M059J (cell line): ENCODE measurements at regions not wholly inside any gene's neighbourhood (a gene's known extent, or its start where the extent isn't known, plus 50 kb on each side); places are given as distances from the start of the nearest gene placed in this dataset.
"Not testable (repeated sequence)": the region's sequence is repeated elsewhere in the genome, so short reads cannot be mapped to it uniquely, and the experiment has no call there.

Experiments used
- DNase-seq: peaks from one replicate; pipeline ENCODE4 v3.0.0-alpha.2; 2012; ENCODE audit warnings: low read depth

- no peak for DNase-seq
Observed at GRCh38 chr1:102365071-102365470, 368.3 kb upstream of the OLFM3 start.

- DNase-seq = no peak
Observed at GRCh38 chr1:102336602-102337001, 339.9 kb upstream of the OLFM3 start.

GRCh38 chr1:102318104-102318806 is 321.5 kb upstream of the OLFM3 start:
- no peak for DNase-seq

GRCh38 chr1:102315096-102315495 is 318.4 kb upstream of the OLFM3 start:
- no peak for DNase-seq

GRCh38 chr1:102296116-102296515 is 299.4 kb upstream of the OLFM3 start:
- DNase-seq = no peak

GRCh38 chr1:102282955-102283354 is 286.2 kb upstream of the OLFM3 start:
- no peak for DNase-seq

DNA sequence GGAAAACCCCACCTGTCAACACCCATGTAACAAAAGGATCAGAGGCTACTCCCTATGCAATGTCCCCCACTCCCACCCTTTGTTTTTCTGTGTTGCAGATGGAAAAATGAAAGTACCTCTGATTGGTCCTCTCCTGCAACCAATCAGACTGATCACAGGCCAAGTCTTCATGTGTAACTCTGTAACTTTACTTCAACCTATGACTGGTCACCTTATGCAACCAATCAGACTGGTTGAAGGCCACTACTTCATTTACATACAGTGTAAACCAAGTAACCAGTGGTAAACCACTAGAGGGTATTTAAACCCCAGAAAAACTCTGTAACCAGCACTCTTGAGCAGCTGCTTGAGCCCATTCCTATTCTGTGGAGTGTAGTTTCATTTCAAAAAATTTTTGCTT is 266.3 kb upstream of the OLFM3 start:
- DNase-seq = no peak

- DNase-seq = no peak
Observed at GRCh38 chr1:102252731-102253505, 256.2 kb upstream of the OLFM3 start.

- DNase-seq = no peak
Observed at GRCh38 chr1:102241431-102242338, 245.0 kb upstream of the OLFM3 start.

DNA sequence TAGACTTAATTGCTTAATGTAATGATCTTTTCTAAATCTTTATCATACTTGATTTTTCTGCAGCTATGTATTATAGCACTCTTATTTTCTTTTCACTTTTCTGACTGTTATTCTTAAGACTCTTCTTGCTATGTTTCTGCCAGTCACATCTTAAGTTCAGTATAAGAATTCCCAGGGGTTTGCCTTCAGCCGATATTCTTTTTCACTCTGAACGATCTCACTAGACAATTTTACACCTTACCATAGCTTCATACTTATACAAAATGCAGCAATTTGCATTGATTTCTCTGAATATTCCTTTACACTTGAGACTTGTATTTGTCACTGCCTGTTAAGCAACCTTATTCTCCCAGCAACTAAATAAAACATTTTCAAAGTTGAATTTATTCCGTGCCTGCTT is 242.5 kb upstream of the OLFM3 start:
- DNase-seq = no peak

DNA sequence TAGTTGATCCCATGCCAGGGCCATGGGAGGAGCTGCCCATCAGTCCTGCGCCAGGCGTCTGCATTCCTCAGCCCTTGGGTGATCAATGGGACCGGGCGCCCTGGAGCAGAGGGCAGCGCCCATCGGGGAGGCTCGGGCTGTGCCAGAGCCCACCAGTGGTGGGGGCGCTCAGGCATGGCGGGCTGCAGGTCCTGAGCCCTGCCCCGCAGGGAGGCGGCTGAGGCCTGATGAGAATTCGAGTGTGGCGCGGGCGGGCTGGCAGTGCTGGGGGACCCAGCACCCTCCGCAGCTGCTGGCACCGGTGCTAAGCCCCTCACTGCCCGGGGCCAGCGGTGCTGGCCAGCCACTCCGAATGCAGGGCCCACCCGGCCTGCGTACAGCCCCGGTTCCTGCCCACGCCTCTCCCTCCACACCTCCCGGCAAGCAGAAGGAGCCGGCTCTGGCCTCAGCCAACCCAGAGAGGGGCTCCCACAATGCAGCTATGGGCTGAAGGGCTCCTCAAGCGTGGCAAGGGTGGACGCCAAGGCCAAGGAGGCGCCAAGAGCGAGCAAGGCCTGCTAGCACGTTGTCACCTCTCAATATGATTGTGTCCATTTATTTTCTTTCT is 238.1 kb upstream of the OLFM3 start:
- DNase-seq = no peak

GRCh38 chr1:102219463-102219862 is 222.7 kb upstream of the OLFM3 start:
- DNase-seq = no peak

DNA sequence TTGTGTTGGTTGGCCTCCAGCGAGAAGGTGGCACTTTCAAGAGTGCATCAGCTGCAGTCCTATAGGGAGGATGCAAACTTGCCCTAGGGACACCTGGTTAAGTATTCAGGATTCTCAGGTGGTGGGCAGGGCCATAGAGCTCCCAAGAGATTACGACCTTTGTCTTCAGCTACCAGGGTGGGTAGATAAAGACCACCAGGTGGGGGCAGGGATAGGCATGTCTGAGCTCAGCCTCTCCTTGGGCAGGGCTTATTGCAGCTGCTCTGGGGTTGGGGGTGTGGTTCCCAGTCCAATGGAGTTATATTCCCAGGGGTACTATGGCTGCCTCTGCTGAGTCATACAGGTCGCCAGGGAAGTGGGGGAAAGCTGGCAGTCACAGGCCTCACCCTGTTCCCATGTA is 214.2 kb upstream of the OLFM3 start:
- DNase-seq = not testable (repeated sequence)

DNA sequence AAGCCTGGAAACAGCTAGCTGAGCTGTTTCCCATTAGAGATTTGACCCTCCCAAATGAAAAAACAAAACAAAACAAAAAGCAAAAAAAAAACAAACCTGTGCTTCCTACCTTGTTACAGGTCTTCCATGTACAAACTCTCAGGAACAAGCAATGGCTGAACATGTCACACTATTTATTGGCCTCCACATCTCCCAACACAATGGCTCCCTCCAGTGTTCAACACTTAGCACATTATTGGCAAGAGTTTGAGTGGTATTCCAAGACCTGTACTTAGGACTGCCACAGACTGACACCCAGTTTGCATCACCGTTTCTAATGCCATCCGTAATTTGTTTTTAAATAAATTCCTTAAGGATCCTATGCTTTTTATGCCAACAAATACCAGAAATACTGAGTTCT is 195.0 kb upstream of the OLFM3 start:
- DNase-seq = peak; percentile 12

DNA sequence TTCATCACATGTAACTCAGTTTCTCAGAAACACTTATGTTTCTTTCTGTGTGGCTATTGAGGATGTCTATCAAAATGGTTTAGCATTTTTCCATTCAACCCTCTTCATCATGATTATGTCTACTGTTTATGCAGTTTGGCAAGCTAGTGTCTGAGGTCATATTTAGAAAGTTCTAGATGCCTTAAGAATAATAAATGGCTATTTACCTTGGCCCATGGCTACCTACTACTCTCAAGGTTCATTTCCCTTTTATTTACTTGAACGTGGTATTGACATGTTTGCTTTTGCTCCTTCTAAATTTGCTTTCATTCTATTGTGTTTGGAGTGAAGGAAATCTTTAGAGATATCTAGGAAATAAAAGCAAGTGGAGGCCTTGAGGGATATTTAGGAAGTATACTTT is 193.7 kb upstream of the OLFM3 start:
- DNase-seq = no peak

GRCh38 chr1:102186536-102186935 is 189.8 kb upstream of the OLFM3 start:
- DNase-seq = no peak

GRCh38 chr1:102185260-102185659 is 188.5 kb upstream of the OLFM3 start:
- no peak for DNase-seq

DNA sequence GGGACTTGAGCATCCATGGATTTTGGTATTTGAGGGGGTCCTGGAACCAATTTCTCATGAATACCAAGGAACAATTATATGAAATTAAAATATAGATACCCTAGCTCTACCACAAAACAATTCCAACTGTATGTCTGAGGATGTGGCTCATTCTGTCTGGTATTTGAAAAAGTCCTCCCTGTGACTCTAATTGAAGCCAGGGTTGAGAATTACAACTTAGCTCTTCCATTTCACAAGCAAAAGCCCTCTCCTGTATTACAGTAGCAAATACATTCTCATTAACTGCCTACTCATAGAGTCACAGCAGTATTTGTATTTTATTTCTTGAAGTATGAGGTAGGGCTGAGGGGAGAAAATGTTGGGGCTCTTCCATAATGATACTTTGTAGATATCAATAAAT is 187.8 kb upstream of the OLFM3 start:
- DNase-seq = no peak

GRCh38 chr1:102183711-102184110 is 187.0 kb upstream of the OLFM3 start:
- DNase-seq = no peak

GRCh38 chr1:102182603-102183260 is 186.0 kb upstream of the OLFM3 start:
- DNase-seq = no peak

DNA sequence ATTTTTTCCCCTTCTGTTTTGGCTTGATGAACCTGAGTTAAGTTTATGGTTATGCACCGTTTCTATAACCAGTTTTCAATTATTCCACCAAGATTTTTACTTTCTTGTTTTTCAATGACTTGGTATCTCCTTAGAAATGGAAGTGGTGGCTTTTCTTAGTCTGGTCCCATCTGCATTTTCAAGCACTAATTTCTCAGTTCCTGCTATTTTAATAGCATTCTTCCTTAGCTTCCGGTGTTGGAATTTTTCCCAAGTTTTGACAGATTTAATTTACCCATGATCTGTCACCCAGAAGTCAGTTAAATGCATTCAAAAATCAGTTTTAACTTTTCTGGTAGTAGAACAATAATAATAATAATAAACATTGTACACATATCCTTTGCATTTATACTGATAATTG is 184.6 kb upstream of the OLFM3 start:
- DNase-seq = no peak
